OCI-M2 (cell line): ENCODE measurements at regions not wholly inside any gene's neighbourhood (a gene's known extent, or its start where the extent isn't known, plus 50 kb on each side); places are given as distances from the start of the nearest gene placed in this dataset.
"Not testable (repeated sequence)": the region's sequence is repeated elsewhere in the genome, so short reads cannot be mapped to it uniquely, and the experiment has no call there.

Source experiments
- DNase-seq: peaks from one replicate; lab custom pipeline; 2025; ENCODE audit not compliant: unreplicated experiment; lab: John Stamatoyannopoulos, UW

- no peak for DNase-seq
These were observed 346.3 kb downstream of the QKI start for GRCh38 chr6:163760860-163761259.

- no peak for DNase-seq
These were observed 345.0 kb downstream of the QKI start for GRCh38 chr6:163759542-163759941.

- DNase-seq, result no peak
These were observed 343.0 kb downstream of the QKI start for GRCh38 chr6:163757520-163757919.

- no peak for DNase-seq
These were observed 341.6 kb downstream of the QKI start for GRCh38 chr6:163756079-163756478.

- DNase-seq, result no peak
These were observed 340.3 kb downstream of the QKI start for GRCh38 chr6:163754866-163755265.

- no peak for DNase-seq
These were observed 338.9 kb downstream of the QKI start for GRCh38 chr6:163753430-163753829.

- no peak for DNase-seq
These were observed 337.9 kb downstream of the QKI start for GRCh38 chr6:163752446-163752845.

- DNase-seq, result no peak
These were observed 336.6 kb downstream of the QKI start for GRCh38 chr6:163751032-163751525.

- no peak for DNase-seq
These were observed 336.0 kb downstream of the QKI start for GRCh38 chr6:163750431-163751031.

- no peak for DNase-seq
These were observed 334.4 kb downstream of the QKI start for GRCh38 chr6:163748886-163749285.

- DNase-seq, result no peak
These were observed 333.5 kb downstream of the QKI start for GRCh38 chr6:163748036-163748435.

- DNase-seq, result not testable (repeated sequence)
These were observed 332.5 kb downstream of the QKI start for GRCh38 chr6:163747058-163747457.

GRCh38 chr6:163745536-163746400, 331.2 kb downstream of the QKI start:
- no peak for DNase-seq

- no peak for DNase-seq
These were observed 329.9 kb downstream of the QKI start for GRCh38 chr6:163744256-163744925.

GRCh38 chr6:163743796-163744195, 329.3 kb downstream of the QKI start:
- no peak for DNase-seq

GRCh38 chr6:163741743-163742363, 327.3 kb downstream of the QKI start:
- DNase-seq, result no peak

- no peak for DNase-seq
These were observed 326.8 kb downstream of the QKI start for GRCh38 chr6:163741342-163741741.

GRCh38 chr6:163739966-163740365, 325.4 kb downstream of the QKI start:
- DNase-seq, result no peak

GRCh38 chr6:163739408-163739725, 324.8 kb downstream of the QKI start:
- no peak for DNase-seq

GRCh38 chr6:163738725-163739407, 324.3 kb downstream of the QKI start:
- no peak for DNase-seq

GRCh38 chr6:163738304-163738703, 323.8 kb downstream of the QKI start:
- no peak for DNase-seq
